HG02623 (cell line): ENCODE measurements at regions not wholly inside any gene's neighbourhood (a gene's known extent, or its start where the extent isn't known, plus 50 kb on each side); places are given as distances from the start of the nearest gene placed in this dataset.
"Not testable (repeated sequence)": the region's sequence is repeated elsewhere in the genome, so short reads cannot be mapped to it uniquely, and the experiment has no call there.

ENCODE experiments used
- ATAC-seq: cut with Tn5 transposase; IDR thresholded peaks from one replicate; pipeline ENCODE4 v1.9.1; 2021; ENCODE audit warnings: moderate library complexity; ENCODE audit not compliant: unreplicated experiment

- no peak for ATAC-seq
Measured at GRCh38 chrX:117510453-117510852, 606.2 kb downstream of the KLHL13 start.

- no peak for ATAC-seq
Measured at GRCh38 chrX:117508021-117508420, 608.6 kb downstream of the KLHL13 start.

GRCh38 chrX:117487421-117487820 is 629.2 kb downstream of the KLHL13 start:
- ATAC-seq, result no peak

GRCh38 chrX:117483950-117484349 is 632.7 kb downstream of the KLHL13 start:
- ATAC-seq, result no peak

- no peak for ATAC-seq
Measured at GRCh38 chrX:117458243-117458968, 658.2 kb downstream of the KLHL13 start.

- no peak for ATAC-seq
Measured at GRCh38 chrX:117455787-117456186, 660.8 kb downstream of the KLHL13 start.

GRCh38 chrX:117429501-117429900 is 687.1 kb downstream of the KLHL13 start:
- ATAC-seq, result no peak

- no peak for ATAC-seq
Measured at GRCh38 chrX:117407449-117408150, 709.0 kb downstream of the KLHL13 start.

GRCh38 chrX:117400839-117401238 is 715.8 kb downstream of the KLHL13 start:
- ATAC-seq, result no peak

- ATAC-seq, result no peak
Measured at GRCh38 chrX:117400005-117400404, 716.6 kb downstream of the KLHL13 start.

GRCh38 chrX:117397844-117398243 is 718.8 kb downstream of the KLHL13 start:
- no peak for ATAC-seq

- ATAC-seq, result not testable (repeated sequence)
Measured at GRCh38 chrX:117394506-117395070, 722.0 kb downstream of the KLHL13 start.

- not testable (repeated sequence) for ATAC-seq
Measured at GRCh38 chrX:117392360-117392759, 724.2 kb downstream of the KLHL13 start.

- no peak for ATAC-seq
Measured at GRCh38 chrX:117376460-117376859, 740.1 kb downstream of the KLHL13 start.

GRCh38 chrX:117335209-117335608 is 781.4 kb downstream of the KLHL13 start:
- ATAC-seq, result no peak

GRCh38 chrX:117327373-117327772 is 789.2 kb downstream of the KLHL13 start:
- no peak for ATAC-seq

GRCh38 chrX:117325706-117326105 is 790.9 kb downstream of the KLHL13 start:
- ATAC-seq, result no peak

GRCh38 chrX:117305168-117305766 is 811.3 kb downstream of the KLHL13 start:
- ATAC-seq, result no peak

GRCh38 chrX:117301086-117301485 is 815.5 kb downstream of the KLHL13 start:
- ATAC-seq, result no peak

GRCh38 chrX:117291760-117292159 is 824.9 kb downstream of the KLHL13 start:
- no peak for ATAC-seq

- ATAC-seq, result no peak
Measured at GRCh38 chrX:117274965-117275364, 812.2 kb upstream of the CT83 start.
